H54 (cell line): ENCODE measurements at regions not wholly inside any gene's neighbourhood (a gene's known extent, or its start where the extent isn't known, plus 50 kb on each side); places are given as distances from the start of the nearest gene placed in this dataset.

Experiments
- DNase-seq: peaks from one replicate; pipeline ENCODE4 v3.0.0; 2011; ENCODE audit warnings: low spot score, mixed read lengths; ENCODE audit not compliant: insufficient read length
- FAIRE-seq: peaks from 3 replicates; lab custom pipeline; 2011; peaks lifted over from hg19 to GRCh38; lab: Jason Lieb, UNC
- POLR2A ChIP-seq: IDR thresholded peaks from 2 replicates; pipeline ENCODE4 v1.6.1; 2011; ENCODE audit warnings: low read depth, mild to moderate bottlenecking, low read length

- FAIRE-seq (no peak), DNase-seq (no peak)
- no peak for TF ChIP-seq POLR2A
Measured at GRCh38 chr5:61737301-61737963, 405.4 kb downstream of the ZSWIM6 start.

GRCh38 chr5:61737964-61738340 lies 405.9 kb downstream of the ZSWIM6 start:
- FAIRE-seq (no peak), DNase-seq (no peak)
- TF ChIP-seq POLR2A, result no peak

- DNase-seq (no peak), FAIRE-seq (no peak)
- TF ChIP-seq POLR2A, result no peak
Measured at GRCh38 chr5:61738446-61738845, 406.4 kb downstream of the ZSWIM6 start.

GRCh38 chr5:61744690-61745619 lies 412.9 kb downstream of the ZSWIM6 start:
- no peak for TF ChIP-seq POLR2A
- FAIRE-seq, result no peak

GRCh38 chr5:61746831-61747575 lies 414.9 kb downstream of the ZSWIM6 start:
- DNase-seq (no peak), FAIRE-seq (no peak)
- TF ChIP-seq POLR2A, result no peak

More at GRCh38 chr5:61744690-61745619, 412.9 kb downstream of the ZSWIM6 start:
- DNase-seq, result no peak

- TF ChIP-seq POLR2A, result no peak
- DNase-seq (no peak), FAIRE-seq (no peak)
Measured at GRCh38 chr5:61748121-61748520, 416.1 kb downstream of the ZSWIM6 start.

GRCh38 chr5:61748651-61749050 lies 416.6 kb downstream of the ZSWIM6 start:
- no peak for TF ChIP-seq POLR2A
- no peak for FAIRE-seq
- no peak for DNase-seq

GRCh38 chr5:61752588-61752987 lies 420.5 kb downstream of the ZSWIM6 start:
- FAIRE-seq (no peak), DNase-seq (no peak)
- TF ChIP-seq POLR2A, result no peak

- DNase-seq (no peak), FAIRE-seq (no peak)
- TF ChIP-seq POLR2A, result no peak
Measured at GRCh38 chr5:61754792-61755191, 422.7 kb downstream of the ZSWIM6 start.

- FAIRE-seq, result no peak
- TF ChIP-seq POLR2A, result no peak
- no peak for DNase-seq
Measured at GRCh38 chr5:61755726-61756222, 423.7 kb downstream of the ZSWIM6 start.

GRCh38 chr5:61758711-61759110 lies 426.7 kb downstream of the ZSWIM6 start:
- no peak for TF ChIP-seq POLR2A
- no peak for DNase-seq
- FAIRE-seq, result no peak

GRCh38 chr5:61765471-61765870 lies 433.4 kb downstream of the ZSWIM6 start:
- TF ChIP-seq POLR2A, result no peak
- FAIRE-seq (no peak), DNase-seq (no peak)

- TF ChIP-seq POLR2A, result no peak
- FAIRE-seq (no peak), DNase-seq (no peak)
Measured at GRCh38 chr5:61766141-61766540, 434.1 kb downstream of the ZSWIM6 start.
